ENCODE measurements at regions not wholly inside any gene's neighbourhood (a gene's known extent, or its start where the extent isn't known, plus 50 kb on each side); places are given as distances from the start of the nearest gene placed in this dataset.

- TF ChIP-seq CTCF (IDR thresholded peaks at IDR 0.05) (no peak), EP300 (IDR thresholded peaks at IDR 0.05) (no peak), CBX8 (IDR thresholded peaks at IDR 0.05) (no peak), RNF2 (IDR thresholded peaks at IDR 0.05; ENCODE audit: borderline replicate concordance, low read depth) (no peak), KDM1A (IDR thresholded peaks at IDR 0.05; ENCODE audit: low read depth) (no peak), CBX2 (IDR thresholded peaks at IDR 0.05; ENCODE audit: borderline replicate concordance, low read depth) (no peak), USF2 (IDR thresholded peaks at IDR 0.05) (no peak), MYC (IDR thresholded peaks at IDR 0.05; ENCODE audit: borderline replicate concordance, low read length) (no peak), POLR2A (IDR thresholded peaks at IDR 0.05; ENCODE audit: low read length) (no peak), RAD21 (conservative IDR thresholded peaks at IDR 0.05 in 1 of 2, IDR thresholded peaks at IDR 0.05 in 1 of 2) (no peak), SMC3 (IDR thresholded peaks at IDR 0.05) (no peak), HOXA7 (CRISPR knock-in tag; IDR thresholded peaks at IDR 0.05) (no peak), RFX5 (IDR thresholded peaks at IDR 0.05) (no peak), E2F6 (IDR thresholded peaks at IDR 0.05; ENCODE audit: borderline replicate concordance, low read depth) (no peak)
Measured at GRCh38 chr2:11914455-11914854, 168.0 kb downstream of the LPIN1 start.

Data from A549 (cell line).